ENCODE measurements at regions not wholly inside any gene's neighbourhood (a gene's known extent, or its start where the extent isn't known, plus 50 kb on each side); places are given as distances from the start of the nearest gene placed in this dataset.

DNA sequence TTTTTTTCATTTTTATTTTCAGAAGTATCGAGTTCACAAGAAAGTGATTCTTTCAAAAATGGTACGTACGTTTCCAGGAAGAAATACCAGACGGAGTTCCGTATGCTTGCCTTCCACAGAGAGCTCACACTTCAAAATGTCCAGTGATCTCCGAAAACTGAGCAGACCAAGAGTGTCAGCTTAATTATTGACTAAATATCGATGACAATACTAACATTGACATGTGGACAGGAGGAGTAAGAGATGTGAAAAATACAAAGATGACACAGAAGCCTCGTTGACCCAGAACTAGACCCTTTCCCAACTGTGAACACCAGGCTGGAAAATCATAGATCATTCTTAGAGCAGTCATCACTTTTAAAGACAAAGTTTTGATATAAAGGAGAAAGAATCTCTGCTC, 440.0 kb upstream of the POU3F3 start:
- TF ChIP-seq ZNF701 (tag by site-specific recombination; IDR thresholded peaks at IDR 0.05): no peak
- no peak for TF ChIP-seq ZNF830 (tag by site-specific recombination; IDR thresholded peaks at IDR 0.05; ENCODE audit: low read depth)
- TF ChIP-seq, protein P1, sequence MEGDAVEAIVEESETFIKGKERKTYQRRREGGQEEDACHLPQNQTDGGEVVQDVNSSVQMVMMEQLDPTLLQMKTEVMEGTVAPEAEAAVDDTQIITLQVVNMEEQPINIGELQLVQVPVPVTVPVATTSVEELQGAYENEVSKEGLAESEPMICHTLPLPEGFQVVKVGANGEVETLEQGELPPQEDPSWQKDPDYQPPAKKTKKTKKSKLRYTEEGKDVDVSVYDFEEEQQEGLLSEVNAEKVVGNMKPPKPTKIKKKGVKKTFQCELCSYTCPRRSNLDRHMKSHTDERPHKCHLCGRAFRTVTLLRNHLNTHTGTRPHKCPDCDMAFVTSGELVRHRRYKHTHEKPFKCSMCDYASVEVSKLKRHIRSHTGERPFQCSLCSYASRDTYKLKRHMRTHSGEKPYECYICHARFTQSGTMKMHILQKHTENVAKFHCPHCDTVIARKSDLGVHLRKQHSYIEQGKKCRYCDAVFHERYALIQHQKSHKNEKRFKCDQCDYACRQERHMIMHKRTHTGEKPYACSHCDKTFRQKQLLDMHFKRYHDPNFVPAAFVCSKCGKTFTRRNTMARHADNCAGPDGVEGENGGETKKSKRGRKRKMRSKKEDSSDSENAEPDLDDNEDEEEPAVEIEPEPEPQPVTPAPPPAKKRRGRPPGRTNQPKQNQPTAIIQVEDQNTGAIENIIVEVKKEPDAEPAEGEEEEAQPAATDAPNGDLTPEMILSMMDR (tag by site-specific recombination; IDR thresholded peaks at IDR 0.05): no peak
- TF ChIP-seq ZFP69B (tag by site-specific recombination; IDR thresholded peaks at IDR 0.05): no peak
- TF ChIP-seq, protein P2, sequence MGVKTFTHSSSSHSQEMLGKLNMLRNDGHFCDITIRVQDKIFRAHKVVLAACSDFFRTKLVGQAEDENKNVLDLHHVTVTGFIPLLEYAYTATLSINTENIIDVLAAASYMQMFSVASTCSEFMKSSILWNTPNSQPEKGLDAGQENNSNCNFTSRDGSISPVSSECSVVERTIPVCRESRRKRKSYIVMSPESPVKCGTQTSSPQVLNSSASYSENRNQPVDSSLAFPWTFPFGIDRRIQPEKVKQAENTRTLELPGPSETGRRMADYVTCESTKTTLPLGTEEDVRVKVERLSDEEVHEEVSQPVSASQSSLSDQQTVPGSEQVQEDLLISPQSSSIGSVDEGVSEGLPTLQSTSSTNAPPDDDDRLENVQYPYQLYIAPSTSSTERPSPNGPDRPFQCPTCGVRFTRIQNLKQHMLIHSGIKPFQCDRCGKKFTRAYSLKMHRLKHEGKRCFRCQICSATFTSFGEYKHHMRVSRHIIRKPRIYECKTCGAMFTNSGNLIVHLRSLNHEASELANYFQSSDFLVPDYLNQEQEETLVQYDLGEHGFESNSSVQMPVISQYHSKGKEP (tag by site-specific recombination; IDR thresholded peaks at IDR 0.05): no peak
- TF ChIP-seq, protein P3, sequence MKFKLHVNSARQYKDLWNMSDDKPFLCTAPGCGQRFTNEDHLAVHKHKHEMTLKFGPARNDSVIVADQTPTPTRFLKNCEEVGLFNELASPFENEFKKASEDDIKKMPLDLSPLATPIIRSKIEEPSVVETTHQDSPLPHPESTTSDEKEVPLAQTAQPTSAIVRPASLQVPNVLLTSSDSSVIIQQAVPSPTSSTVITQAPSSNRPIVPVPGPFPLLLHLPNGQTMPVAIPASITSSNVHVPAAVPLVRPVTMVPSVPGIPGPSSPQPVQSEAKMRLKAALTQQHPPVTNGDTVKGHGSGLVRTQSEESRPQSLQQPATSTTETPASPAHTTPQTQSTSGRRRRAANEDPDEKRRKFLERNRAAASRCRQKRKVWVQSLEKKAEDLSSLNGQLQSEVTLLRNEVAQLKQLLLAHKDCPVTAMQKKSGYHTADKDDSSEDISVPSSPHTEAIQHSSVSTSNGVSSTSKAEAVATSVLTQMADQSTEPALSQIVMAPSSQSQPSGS (tag by site-specific recombination; IDR thresholded peaks at IDR 0.05; ENCODE audit: low read depth): no peak
- no peak for TF ChIP-seq PRDM1 (tag by site-specific recombination; IDR thresholded peaks at IDR 0.05)
- no peak for TF ChIP-seq TRIM28 (IDR thresholded peaks at IDR 0.05; ENCODE audit: borderline replicate concordance, low read length)
- no peak for TF ChIP-seq ZNF624 (tag by site-specific recombination; IDR thresholded peaks at IDR 0.05)
- TF ChIP-seq, protein P4, sequence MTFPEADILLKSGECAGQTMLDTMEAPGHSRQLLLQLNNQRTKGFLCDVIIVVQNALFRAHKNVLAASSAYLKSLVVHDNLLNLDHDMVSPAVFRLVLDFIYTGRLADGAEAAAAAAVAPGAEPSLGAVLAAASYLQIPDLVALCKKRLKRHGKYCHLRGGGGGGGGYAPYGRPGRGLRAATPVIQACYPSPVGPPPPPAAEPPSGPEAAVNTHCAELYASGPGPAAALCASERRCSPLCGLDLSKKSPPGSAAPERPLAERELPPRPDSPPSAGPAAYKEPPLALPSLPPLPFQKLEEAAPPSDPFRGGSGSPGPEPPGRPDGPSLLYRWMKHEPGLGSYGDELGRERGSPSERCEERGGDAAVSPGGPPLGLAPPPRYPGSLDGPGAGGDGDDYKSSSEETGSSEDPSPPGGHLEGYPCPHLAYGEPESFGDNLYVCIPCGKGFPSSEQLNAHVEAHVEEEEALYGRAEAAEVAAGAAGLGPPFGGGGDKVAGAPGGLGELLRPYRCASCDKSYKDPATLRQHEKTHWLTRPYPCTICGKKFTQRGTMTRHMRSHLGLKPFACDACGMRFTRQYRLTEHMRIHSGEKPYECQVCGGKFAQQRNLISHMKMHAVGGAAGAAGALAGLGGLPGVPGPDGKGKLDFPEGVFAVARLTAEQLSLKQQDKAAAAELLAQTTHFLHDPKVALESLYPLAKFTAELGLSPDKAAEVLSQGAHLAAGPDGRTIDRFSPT (tag by site-specific recombination; IDR thresholded peaks at IDR 0.05): no peak
- no peak for TF ChIP-seq MEIS1 (CRISPR knock-in tag; IDR thresholded peaks at IDR 0.05; ENCODE audit: borderline replicate concordance)
- TF ChIP-seq ZNF433 (tag by site-specific recombination; IDR thresholded peaks at IDR 0.05; ENCODE audit: low read depth): no peak
